HCT116 (cell line): ENCODE measurements at regions not wholly inside any gene's neighbourhood (a gene's known extent, or its start where the extent isn't known, plus 50 kb on each side); places are given as distances from the start of the nearest gene placed in this dataset.
A peak's percentile ranks its signal among the peaks of the same experiment; 100 is the strongest.

Source experiments
- ATAC-seq: fragments of 200-7000 bp; cut with Tn5 transposase; 2 replicates; pipeline ENCODE4 v1.9.1; 2020; ENCODE audit warnings: mild to moderate bottlenecking, moderate library complexity
- BruUV-seq: library from RNA; stranded (reverse); fragments of 400-500 nt; replicated peaks from 2 replicates; lab custom pipeline; 2021; lab: Mats Ljungman, UMichigan
- CTCF ChIA-PET: fragments of 300-600 bp; sonication (Branson Sonifier 250); formaldehyde crosslinking; loops from one replicate; lab custom pipeline; 2021; ENCODE audit warnings: antibody characterized with exemption; lab: Charles Lee
- POLR2A ChIA-PET: fragments of 300-600, 350-600 bp; sonication (Branson Sonifier 250); formaldehyde crosslinking; loops from one replicate; lab custom pipeline; 2021; ENCODE audit warnings: antibody characterized with exemption; lab: Charles Lee
- RAD21 ChIA-PET, 2 experiments: fragments of 300-600 bp; sonication (Branson Sonifier 250); formaldehyde crosslinking; loops; one replicate each; lab custom pipeline; 2023; ENCODE audit warnings: low total read pairs in 2 of 2; ENCODE audit not compliant: uncharacterized antibody in 2 of 2, unreplicated experiment in 2 of 2, low non-redundant PET in 1 of 2; lab: Charles Lee
- DNase-seq: peaks from one replicate; pipeline ENCODE4 v3.0.0-alpha.2; 2010; ENCODE audit warnings: low read depth, low spot score
- H2AFZ ChIP-seq: fragments of 200-600 bp; shearing (Covaris generic), sonication (generic); 2 replicates; pipeline ENCODE4 v1.6.1; 2017; ENCODE audit warnings: low read depth, mixed run types, mixed read lengths, antibody characterized with exemption, low read length; ENCODE audit not compliant: poor library complexity, severe bottlenecking
- H3K27ac ChIP-seq: 2 replicates; pipeline ENCODE4 v1.5.1; 2012; ENCODE audit warnings: low read depth, low read length
- H3K27me3 ChIP-seq: fragments of 200-600 bp; sonication (generic); 2 replicates; pipeline ENCODE4 v1.6.1; 2016; ENCODE audit warnings: mixed run types, low read length, mixed read lengths; ENCODE audit not compliant: insufficient read depth
- H3K36me3 ChIP-seq, 2 experiments: fragments of 200-500 bp in 1 of 2; fragments of 200-600 bp in 1 of 2; sonication (Bioruptor generic) in 1 of 2; sonication (generic) in 1 of 2; 2 replicates each; pipeline versions ENCODE4 v1.5.1 to v1.6.1; 2014 to 2016; ENCODE audit warnings: low read length in 2 of 2, inconsistent platforms in 1 of 2, mixed read lengths in 1 of 2, mixed run types in 1 of 2; ENCODE audit not compliant: insufficient read depth in 2 of 2, control insufficient read depth in 1 of 2
- H3K4me1 ChIP-seq, 2 experiments: fragments of 200-600 bp in 1 of 2; sonication (generic) in 1 of 2; 2 replicates each; pipeline versions ENCODE4 v1.5.1 to v1.6.1; 2012 to 2017; ENCODE audit warnings: low read length in 2 of 2, inconsistent platforms in 1 of 2, mild to moderate bottlenecking in 1 of 2, mixed read lengths in 1 of 2, mixed run types in 1 of 2, moderate library complexity in 1 of 2; ENCODE audit not compliant: insufficient read depth in 2 of 2, control insufficient read depth in 1 of 2
- H3K4me2 ChIP-seq: fragments of 200-600 bp; sonication (generic); 2 replicates; pipeline ENCODE4 v1.6.1; 2017; ENCODE audit warnings: mixed run types, low read length, mixed read lengths
- H3K4me3 ChIP-seq, 2 experiments: fragments of 200-600 bp in 1 of 2; sonication (generic) in 1 of 2; replicated peaks in 1 of 2; 2 replicates each; pipeline ENCODE4 v1.5.1; 2011 to 2016; ENCODE audit warnings: low read length in 2 of 2, control low read depth in 1 of 2, low read depth in 1 of 2, mild to moderate bottlenecking in 1 of 2, mixed read lengths in 1 of 2, mixed run types in 1 of 2
- H3K79me2 ChIP-seq: fragments of 200-600 bp; sonication (generic); 2 replicates; pipeline ENCODE4 v1.6.1; 2017; ENCODE audit warnings: mild to moderate bottlenecking, mixed run types, low read length, moderate library complexity, mixed read lengths; ENCODE audit not compliant: insufficient read depth
- H3K9ac ChIP-seq: fragments of 200-600 bp; sonication (generic); 2 replicates; pipeline ENCODE4 v1.6.1; 2016; ENCODE audit warnings: low read length, mixed read lengths
- H3K9me2 ChIP-seq: fragments of 200-600 bp; sonication (generic), shearing (Covaris generic); 2 replicates; pipeline ENCODE4 v1.6.1; 2017; ENCODE audit warnings: mixed run types, mild to moderate bottlenecking, moderate library complexity; ENCODE audit not compliant: insufficient read depth
- H3K9me3 ChIP-seq, 2 experiments: fragments of 200-500 bp in 1 of 2; fragments of 200-600 bp in 1 of 2; sonication (Bioruptor generic) in 1 of 2; sonication (generic) in 1 of 2; 2 replicates each; pipeline ENCODE4 v1.6.1; 2014 to 2017; ENCODE audit warnings: low read length in 2 of 2, mixed read lengths in 2 of 2, inconsistent platforms in 1 of 2, low read depth in 1 of 2, mild to moderate bottlenecking in 1 of 2, mixed run types in 1 of 2, moderate library complexity in 1 of 2; ENCODE audit not compliant: control insufficient read depth in 1 of 2, insufficient read depth in 1 of 2
- H4K20me1 ChIP-seq: fragments of 200-600 bp; sonication (generic), shearing (Covaris generic); 2 replicates; pipeline ENCODE4 v1.6.1; 2017; ENCODE audit warnings: mixed run types, mild to moderate bottlenecking, moderate library complexity; ENCODE audit not compliant: insufficient read depth
- CBX3 ChIP-seq: IDR thresholded peaks from 2 replicates; pipeline ENCODE4 v1.6.1; 2012; ENCODE audit warnings: low read depth
- CEBPB ChIP-seq: IDR thresholded peaks from 2 replicates; pipeline ENCODE4 v1.6.1; 2012; ENCODE audit warnings: low read depth
- CTCF ChIP-seq, 3 experiments: fragments of 200-600 bp in 1 of 3; sonication (generic) in 1 of 3; IDR thresholded peaks in 2 of 3; conservative IDR thresholded peaks in 1 of 3; 2 replicates each; pipeline ENCODE4 v1.5.1; 2012 to 2017; ENCODE audit warnings: low read depth in 2 of 3, low read length in 2 of 3, antibody characterized with exemption in 1 of 3, borderline replicate concordance in 1 of 3, control low read depth in 1 of 3, mild to moderate bottlenecking in 1 of 3, mixed read lengths in 1 of 3, mixed run types in 1 of 3, moderate library complexity in 1 of 3; ENCODE audit not compliant: insufficient read depth in 1 of 3
- ELF1 ChIP-seq: IDR thresholded peaks from 2 replicates; pipeline ENCODE4 v1.6.1; 2012; ENCODE audit warnings: low read depth, borderline replicate concordance
- EZH2 ChIP-seq: fragments of 200-600 bp; sonication (generic); IDR thresholded peaks from 2 replicates; pipeline ENCODE4 v1.6.1; 2017; ENCODE audit warnings: antibody characterized with exemption, mixed run types
- EZH2phosphoT487 ChIP-seq: fragments of 200-600 bp; IDR thresholded peaks from 2 replicates; pipeline ENCODE4 v1.6.1; 2018; ENCODE audit warnings: antibody characterized with exemption, borderline replicate concordance
- FOSL1 ChIP-seq: IDR thresholded peaks from 2 replicates; pipeline ENCODE4 v1.6.1; 2012; ENCODE audit warnings: low read depth
- MAX ChIP-seq: IDR thresholded peaks from 2 replicates; pipeline ENCODE4 v1.6.1; 2012
- RAD21 ChIP-seq: IDR thresholded peaks from 2 replicates; pipeline ENCODE4 v1.6.1; 2012; ENCODE audit warnings: low read depth, mild to moderate bottlenecking
- REST ChIP-seq: IDR thresholded peaks from 2 replicates; pipeline ENCODE4 v1.6.1; 2012; ENCODE audit warnings: low read depth
- SIN3A ChIP-seq: IDR thresholded peaks from 2 replicates; pipeline ENCODE4 v1.6.1; 2012; ENCODE audit warnings: low read depth
- SRF ChIP-seq: IDR thresholded peaks from 2 replicates; pipeline ENCODE4 v1.6.1; 2012; ENCODE audit warnings: low read depth
- TCF7L2 ChIP-seq: IDR thresholded peaks from 2 replicates; pipeline ENCODE4 v1.7.0; 2011; ENCODE audit warnings: borderline replicate concordance, inconsistent platforms; ENCODE audit not compliant: insufficient read depth, insufficient read length; ENCODE audit errors: extremely low read depth
- YY1 ChIP-seq: IDR thresholded peaks from 2 replicates; pipeline ENCODE4 v1.6.1; 2011; ENCODE audit warnings: low read length, low read depth, moderate library complexity, mild to moderate bottlenecking; ENCODE audit not compliant: insufficient replicate concordance; ENCODE audit errors: extremely low read depth
- ZBTB33 ChIP-seq: IDR thresholded peaks from 2 replicates; pipeline ENCODE4 v1.6.1; 2011; ENCODE audit warnings: mild to moderate bottlenecking, low read length, moderate library complexity; ENCODE audit not compliant: insufficient replicate concordance; ENCODE audit errors: extremely low read depth
- ZNF274 ChIP-seq: fragments of 200-500 bp; sonication (Bioruptor generic); IDR thresholded peaks from 2 replicates; pipeline ENCODE4 v1.6.1; 2014; ENCODE audit warnings: mild to moderate bottlenecking, low read depth, low read length, inconsistent platforms
- intact Hi-C: fragments of 100-400 bp; cut with micrococcal nuclease; formaldehyde crosslinking; loops from 2 replicates; pipeline ENCODE4 v1.10.0; 2022

- no peak for DNase-seq
- TF ChIP-seq MAX: no peak
- TF ChIP-seq ZBTB33: no peak
- TF ChIP-seq REST: no peak
- TF ChIP-seq CTCF (IDR thresholded peaks at IDR 0.05 in 2 of 3, conservative IDR thresholded peaks at IDR 0.05 in 1 of 3; ENCODE audit: borderline replicate concordance in 1 of 3, insufficient read depth in 1 of 3, low read depth in 2 of 3, low read length in 2 of 3): no peak
- TF ChIP-seq SRF: no peak
- TF ChIP-seq YY1: no peak
- TF ChIP-seq ZNF274: no peak
- no peak for TF ChIP-seq EZH2
- TF ChIP-seq RAD21: no peak
- TF ChIP-seq CBX3: no peak
- TF ChIP-seq EZH2phosphoT487: no peak
- TF ChIP-seq SIN3A: no peak
- TF ChIP-seq CEBPB: no peak
- no peak for TF ChIP-seq TCF7L2
- TF ChIP-seq FOSL1: no peak
- TF ChIP-seq ELF1: no peak
- TF ChIP-seq, all 23 proteins: peak for 0
- Histone ChIP-seq H3K79me2 (no peaks in the 10 kb centered on the region), H3K27me3 (no peaks in the 10 kb centered on the region), H2AFZ (peak overlapping the region; percentile 9), H3K36me3 (no peaks in the 10 kb centered on the region), H3K9me2 (no peaks in the 10 kb centered on the region), H3K9me3 (no peaks in the 10 kb centered on the region), H3K9ac (no peak overlapping the region), H3K27ac (no peak overlapping the region), H3K4me3 (no peak overlapping the region), H3K4me2 (no peak overlapping the region), H3K4me1 (no peaks in the 10 kb centered on the region), H4K20me1 (no peaks in the 10 kb centered on the region)
- CTCF ChIA-PET: interaction anchor here (0.7 to 2.3 kb wide), 3 partner anchors 12 to 375 kb away, joined by 3 to 9 read pairs (median 4); no protein-coding TSS in a partner anchor
- RAD21 ChIA-PET: no interaction called here
- no TSS peak for BruUV-seq
- POLR2A ChIA-PET: no interaction called here
- intact Hi-C loops: no loop called here
- ATAC-seq: no peak; the same call in 1 of the 2 replicates
These were observed 53.2 kb upstream of the SLC4A10 start for GRCh38 chr2:161571051-161571429.
